GM18502 (cell line): ENCODE measurements at regions not wholly inside any gene's neighbourhood (a gene's known extent, or its start where the extent isn't known, plus 50 kb on each side); places are given as distances from the start of the nearest gene placed in this dataset.
A peak's percentile ranks its signal among the peaks of the same experiment; 100 is the strongest.

Experiments
- ATAC-seq: cut with Tn5 transposase; IDR thresholded peaks from one replicate; pipeline ENCODE4 v1.9.1; 2021; ENCODE audit warnings: mild to moderate bottlenecking; ENCODE audit not compliant: unreplicated experiment, poor library complexity

DNA sequence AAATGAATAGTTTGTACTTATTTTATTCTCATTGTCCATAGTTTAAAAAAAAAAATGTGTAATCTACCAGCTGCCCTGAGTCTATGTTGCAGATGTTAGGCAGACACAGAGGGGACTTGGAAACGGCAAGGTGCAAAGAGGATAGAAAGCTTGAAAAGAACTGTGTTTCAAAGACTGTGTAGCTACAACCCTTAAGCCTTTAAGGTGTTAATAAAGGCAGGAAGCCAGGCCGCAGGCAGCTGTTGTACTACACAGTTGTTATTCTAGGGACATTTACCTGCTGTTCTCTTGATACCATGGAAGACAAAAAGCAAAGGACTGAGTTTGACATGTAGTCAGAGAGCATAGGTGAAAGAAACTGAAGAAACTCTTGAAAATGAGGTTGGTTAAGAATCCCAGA is 440.0 kb downstream of the TUSC7 start:
- ATAC-seq = no peak

DNA sequence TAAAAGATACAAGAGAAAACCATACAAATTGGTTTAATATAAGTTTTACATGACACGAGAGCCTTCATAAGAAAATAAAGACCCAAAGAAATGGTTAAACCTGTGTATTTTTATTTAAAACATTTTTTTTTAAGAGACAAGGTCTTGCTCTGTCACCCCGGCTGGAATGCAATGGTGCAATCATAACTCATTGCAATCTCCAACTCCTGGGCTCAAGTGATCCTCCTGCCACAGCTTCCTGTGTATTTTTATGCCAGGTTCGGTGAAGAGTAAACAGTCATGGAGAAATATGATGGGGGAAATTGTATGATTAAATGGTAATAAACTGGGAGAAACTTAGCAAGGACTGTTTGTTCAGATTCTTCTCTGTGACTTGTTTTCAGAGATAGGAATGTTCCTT is 441.0 kb downstream of the TUSC7 start:
- ATAC-seq = no peak

DNA sequence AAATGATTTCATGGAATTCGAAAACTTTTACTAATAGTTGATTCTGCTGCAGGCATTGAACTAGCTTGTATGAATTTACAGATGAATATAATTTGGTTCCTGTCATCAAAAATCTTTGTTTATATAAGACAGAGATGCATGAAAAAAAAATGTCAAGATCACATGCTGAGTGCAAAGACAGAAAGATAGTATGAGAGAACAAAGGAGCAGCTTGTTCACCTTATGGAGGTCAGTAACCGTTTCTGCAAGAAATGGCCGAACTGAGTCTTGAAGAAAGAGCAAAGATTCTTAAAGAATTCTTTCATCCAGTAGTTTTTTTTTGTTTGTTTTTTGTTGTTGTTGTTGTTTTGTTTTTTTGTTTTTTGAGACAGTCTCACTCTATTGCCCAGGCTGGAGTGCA is 450.6 kb downstream of the TUSC7 start:
- no peak for ATAC-seq

DNA sequence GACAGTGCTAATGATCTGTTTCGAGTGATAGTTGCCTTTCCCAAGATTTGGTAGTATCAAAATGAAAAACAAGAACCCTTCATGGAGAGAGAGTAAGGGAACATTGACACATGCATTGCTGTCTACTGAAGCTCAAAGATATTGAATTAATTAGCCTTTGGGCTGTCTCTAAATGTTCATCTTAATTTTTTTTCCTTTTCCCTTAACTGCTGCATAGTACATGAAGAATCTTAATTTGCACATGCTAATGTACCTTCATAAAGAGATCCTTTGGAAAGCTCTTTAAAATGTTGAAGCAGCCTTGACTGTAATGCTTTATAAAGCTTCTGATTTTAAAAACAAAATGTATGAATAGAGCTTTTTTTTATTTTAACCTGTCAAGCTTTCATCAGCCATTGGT is 452.2 kb downstream of the TUSC7 start:
- no peak for ATAC-seq

DNA sequence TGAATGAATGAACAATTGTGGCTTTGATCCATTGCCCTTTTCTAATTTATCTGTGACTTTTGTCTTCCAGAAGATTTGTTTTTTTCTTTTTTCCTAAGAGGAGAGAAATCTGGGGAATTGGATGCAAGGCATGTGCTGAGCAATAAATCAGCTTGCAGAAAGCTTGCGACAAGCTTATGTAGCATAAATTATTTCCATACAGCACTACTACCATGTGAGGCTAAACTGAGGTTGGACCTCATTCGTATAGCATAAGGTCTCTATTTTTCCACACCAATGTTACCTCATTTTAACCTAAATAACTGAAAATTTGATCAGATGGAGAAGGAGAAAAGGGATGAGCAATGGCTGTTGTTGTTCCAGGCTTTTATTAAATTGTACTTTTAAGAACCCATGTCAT is 455.6 kb downstream of the TUSC7 start:
- no peak for ATAC-seq

DNA sequence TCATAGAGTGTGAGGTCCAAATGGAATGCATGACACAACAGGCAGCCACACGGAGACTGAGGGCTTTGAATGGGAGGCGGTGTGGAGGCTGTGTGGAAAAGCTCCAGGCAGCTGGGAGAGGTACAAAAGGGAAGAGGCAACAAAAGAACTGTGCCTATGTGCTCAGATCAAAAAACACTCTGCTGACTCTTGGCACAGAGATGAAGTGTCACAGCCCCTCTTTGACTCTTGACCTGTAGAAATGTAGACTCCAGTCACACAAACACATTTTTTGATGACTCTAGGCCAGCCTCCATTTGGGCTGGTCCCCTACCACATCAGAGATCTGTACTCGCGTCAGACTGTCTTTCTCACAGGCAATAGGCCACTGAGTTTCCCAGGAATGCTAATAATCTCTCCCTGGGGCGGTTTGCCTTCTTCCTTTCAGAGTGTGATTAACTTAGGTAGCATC is 456.0 kb downstream of the TUSC7 start:
- ATAC-seq = no peak

DNA sequence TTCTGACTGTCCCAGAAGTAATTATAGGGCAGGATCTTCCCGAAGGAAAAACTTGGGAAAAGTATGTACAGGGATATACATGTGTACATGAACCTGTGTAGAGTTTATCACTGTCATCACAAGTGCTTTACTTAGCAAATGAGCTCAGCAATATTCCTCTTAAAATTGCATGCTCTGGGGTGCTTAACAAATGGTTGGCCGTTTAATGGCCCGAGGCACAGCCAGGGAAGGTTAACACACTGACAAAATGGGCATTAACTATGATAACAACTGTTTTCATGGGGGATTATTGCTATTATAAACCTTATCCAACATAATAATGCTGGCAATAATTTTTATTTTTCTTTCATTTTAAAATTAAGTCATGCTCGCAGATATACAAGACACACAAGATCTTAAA is 459.3 kb downstream of the TUSC7 start:
- ATAC-seq = no peak

DNA sequence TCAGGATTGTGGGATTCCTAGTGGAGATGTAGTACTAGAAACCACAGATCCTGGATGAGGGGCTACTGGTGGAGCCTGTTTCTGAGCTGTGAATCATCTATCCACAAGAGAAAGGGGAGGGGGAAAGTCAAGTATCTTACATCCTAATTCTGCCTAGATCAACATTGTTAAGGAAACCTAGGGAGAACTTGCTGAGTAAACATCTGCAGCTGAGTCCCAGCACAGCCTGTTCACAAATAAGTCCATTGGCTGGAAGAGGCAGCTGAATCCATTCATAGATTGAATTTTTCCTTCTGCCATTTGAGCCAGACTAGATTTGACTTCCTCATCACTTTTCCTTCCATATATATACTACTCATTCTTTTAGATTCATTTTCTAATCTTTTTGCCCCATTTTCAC is 460.5 kb downstream of the TUSC7 start:
- no peak for ATAC-seq

DNA sequence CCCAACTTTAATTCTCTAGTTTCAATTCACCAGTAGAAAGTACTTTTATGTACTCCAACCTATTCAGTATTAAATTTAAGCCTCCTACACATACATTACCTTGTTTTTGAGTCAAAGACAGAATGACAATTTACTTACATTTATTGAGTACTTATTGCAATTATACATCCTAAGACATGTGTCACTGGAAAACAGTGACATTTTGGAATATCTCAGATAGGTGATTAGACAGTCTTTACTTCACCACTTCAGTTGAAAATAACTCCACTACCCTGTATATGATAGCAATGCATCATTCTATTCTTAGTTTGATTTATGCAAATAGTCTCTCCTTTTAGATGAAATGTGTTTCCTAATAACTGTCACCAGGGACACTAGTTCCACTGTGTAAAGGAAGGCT is 461.5 kb downstream of the TUSC7 start:
- ATAC-seq = no peak

DNA sequence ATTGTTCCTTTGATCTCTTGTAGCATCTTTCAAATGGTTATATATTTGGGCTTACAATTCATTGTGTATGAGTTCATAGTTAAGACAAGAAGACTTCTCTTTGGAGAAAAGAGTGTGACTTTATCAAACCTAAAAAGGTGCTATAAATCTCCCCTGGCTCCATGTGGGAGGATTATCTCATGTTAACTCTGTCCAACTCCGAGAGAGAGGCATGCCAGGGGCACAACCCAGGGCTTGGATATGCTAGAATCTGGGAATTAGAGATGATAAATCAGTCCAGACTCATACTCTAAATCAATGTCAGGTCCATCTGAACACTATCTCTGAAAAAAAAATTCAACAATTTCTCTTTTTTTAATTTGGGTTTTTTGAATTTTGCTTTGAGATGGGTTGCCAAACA is 462.8 kb downstream of the TUSC7 start:
- ATAC-seq = no peak

DNA sequence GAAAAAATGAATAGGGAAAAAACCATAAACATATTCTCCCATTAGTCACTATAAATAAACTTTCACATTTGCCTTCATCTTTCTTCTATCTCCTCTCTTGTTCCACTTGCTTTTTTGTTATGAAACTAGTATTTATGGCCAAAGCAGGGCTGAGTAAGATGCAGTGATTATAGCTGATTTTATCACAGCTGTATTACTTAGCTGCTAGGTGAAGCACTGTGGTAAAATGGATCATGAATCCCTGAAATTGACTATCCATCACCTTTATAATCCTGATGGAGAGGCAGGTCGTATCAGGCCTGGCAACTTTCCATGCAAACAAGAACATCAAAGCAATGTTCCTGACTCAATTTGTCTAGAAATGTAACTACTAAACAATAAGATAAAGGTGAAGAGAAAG is 471.6 kb downstream of the TUSC7 start:
- ATAC-seq = no peak

DNA sequence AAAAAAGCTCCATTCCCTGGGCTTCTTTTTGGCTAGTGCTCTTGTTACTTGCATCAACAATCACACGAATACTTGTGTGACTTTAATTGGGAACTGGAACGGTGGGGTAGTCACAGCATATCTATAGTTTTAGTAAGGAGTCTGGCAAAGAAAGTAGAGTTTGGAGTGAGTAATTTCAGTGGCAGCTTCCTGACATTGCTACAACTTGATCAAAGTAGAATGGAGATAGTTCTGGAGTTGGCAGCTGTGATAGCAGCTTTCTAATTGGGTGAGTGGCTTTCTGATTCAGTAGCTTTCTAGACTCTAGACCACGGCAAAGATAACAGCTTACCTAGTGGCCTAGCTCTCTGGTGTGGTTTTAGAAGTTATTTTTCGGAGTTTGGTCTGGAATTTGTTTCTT is 475.0 kb downstream of the TUSC7 start:
- no peak for ATAC-seq

DNA sequence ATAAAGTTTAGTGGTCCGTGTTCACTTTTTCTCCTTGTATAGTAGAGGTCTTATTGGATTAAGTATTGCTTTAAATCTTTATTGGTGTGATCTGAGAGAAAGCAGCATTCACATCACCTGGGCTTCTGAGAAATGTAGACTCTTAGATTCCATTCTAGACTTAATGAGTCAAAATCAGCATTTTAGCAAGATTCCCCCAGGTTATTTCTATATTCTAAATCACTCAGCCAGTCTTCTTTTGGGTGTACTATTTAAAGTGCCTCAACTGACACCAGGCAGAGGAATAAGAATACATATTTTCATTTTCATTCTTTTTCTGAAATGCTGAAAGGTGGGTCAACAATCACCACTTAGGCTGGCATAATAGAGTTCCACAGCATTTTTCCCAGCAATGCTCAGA is 481.7 kb downstream of the TUSC7 start:
- peak; percentile 39 for ATAC-seq

DNA sequence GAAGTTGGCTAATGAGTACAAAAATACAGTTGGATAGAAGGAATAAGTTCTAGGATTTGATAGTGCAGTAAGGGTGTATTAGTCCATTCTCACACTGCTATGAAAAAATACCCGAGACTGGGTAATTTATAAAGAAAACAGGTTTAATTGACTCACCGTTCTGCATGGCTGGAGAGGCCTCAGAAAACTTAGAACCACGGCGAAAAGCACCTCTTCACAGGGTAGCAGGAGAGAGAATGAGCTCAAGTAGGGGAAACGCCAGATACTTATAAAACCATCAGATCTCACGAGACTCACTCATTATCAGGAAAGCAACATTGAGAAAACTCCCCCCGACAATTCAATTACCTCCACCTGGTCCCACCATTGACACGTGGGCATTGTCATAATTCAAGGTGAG is 483.3 kb downstream of the TUSC7 start:
- ATAC-seq = peak; percentile 62

DNA sequence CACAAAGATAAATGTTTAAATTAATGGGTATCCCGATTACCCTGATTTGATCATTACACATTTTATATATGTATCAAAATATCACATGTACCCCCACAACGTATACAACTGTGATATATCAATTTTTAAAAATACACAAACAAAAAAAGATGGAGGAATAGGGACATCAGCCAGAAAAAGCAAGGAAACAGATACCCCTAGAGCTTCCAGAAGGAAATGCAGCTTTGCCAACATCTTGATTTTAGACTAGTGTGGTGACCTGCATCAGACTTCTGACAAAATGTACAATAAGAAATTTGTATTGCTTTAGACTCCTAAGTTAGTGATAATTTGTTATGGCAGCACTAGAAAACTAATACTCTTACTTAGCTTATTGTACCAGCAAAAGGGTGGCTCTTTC is 483.8 kb downstream of the TUSC7 start:
- no peak for ATAC-seq

DNA sequence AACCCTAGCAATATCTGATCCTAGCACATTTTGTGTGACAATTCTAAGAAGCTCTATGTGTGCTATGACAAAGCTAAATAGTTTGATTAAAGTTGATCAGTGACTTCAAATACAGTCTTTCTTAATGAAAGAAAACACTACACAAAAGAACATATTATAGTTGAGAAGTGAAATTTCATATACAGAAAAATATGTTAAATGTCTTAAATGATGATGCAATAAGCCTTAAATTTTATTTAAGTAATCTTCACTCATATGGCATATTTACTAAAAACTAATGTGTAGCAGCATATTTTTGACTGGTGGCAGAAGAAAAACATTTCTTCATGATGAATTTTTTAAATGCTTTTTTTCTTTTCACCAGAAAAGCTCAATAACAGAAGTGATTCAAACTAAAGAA is 485.5 kb downstream of the TUSC7 start:
- ATAC-seq = no peak

DNA sequence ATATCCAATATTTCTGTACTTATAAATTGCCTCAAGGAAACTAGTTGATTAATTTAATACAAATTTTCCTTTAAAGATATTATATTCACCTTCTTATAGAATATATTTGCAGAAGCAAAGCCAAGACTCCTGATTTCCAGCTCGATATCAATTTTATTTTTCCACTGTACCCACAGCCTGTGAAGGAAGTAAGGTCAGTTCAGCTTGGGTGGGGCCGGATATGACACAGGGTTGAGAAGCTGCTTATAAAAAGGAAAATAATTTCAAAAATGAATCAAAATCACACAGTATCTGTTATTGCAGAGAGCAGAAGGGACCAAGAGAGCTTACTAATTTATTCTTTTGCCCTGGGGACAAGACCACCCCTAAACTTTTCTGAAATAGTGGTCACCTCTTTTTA is 491.4 kb downstream of the TUSC7 start:
- ATAC-seq = no peak

DNA sequence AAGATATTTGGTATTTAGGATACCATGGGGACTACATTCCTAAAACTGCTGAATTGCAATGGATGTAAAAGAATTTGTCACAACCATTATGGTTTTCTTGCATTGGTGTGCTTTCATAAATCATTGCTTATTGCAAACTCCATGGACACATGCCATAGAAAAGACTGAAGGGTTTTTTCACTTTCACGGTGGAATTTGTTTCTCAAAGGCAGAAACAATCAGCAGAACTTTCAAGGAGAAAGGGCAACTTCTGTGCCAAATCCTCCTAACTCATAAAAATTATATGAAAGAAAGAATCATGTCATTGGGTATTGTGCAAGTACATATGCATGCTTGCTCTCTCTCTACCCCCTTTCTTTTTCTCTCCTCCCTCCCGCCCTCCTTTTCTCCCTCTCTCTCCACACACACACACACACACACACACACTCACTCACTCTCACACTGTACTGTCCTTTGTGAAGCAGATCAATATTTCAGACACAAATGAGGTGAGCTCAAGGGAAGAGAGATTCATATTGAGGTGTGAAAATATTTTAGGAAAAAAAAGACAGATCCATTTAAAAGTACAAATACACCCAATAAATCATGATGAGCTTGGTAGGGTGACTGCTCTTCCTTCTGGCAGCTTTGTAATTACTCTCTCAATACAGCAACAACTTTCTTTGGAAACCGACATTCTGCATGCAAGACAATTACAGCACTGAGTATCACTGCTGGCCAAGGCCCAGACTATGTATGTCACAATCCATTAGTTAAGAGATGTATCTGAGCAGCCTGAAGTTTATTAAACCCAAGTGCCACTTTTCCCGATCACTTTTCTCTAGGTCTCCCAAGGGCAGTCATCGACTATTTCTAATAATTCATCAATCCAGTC is 492.6 kb downstream of the TUSC7 start:
- ATAC-seq = no peak

DNA sequence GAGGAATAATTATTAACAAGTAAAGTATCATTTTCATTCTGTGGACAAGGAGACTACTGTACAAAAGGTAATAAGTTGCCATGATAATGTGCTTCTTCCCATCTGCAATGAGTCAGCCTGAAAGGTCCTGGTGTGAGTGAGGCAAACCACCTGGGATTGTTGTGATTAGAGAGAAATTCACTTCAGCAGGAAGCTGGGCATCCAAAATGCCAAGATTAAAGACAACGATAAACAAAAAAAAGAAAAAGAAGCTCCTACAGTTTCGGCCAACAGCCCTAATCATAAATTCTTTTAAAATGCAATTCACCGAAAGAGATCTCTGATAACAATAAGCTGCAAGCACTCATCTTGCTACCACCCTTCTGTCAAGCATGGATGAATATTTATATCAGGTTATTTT is 507.8 kb downstream of the TUSC7 start:
- no peak for ATAC-seq

DNA sequence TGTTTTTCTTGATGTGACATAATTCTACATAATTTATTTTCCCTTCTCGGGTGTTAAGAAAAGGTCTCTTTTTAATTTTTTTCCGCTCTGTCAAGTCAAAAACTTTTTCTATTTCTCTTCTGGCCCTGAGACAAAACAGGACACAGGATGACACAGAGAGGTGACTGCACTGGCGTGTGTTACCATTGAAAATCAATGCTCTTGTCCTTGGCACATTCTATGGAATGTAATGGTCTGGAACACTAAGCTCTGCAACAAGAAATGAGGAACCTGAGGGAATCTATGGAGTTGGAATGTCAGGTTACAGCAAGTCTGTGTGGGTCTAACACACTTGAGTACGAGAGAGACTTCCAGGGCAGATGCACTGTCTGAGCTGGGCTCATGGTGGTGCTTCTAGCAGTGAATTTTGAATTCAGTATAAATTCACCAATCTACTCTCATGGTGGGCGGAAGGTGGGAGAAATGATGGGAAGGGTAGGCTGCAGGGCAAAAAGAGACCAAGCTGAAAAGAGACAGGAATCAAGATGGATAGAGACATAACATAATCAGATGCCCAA is 508.3 kb downstream of the TUSC7 start:
- ATAC-seq = no peak

DNA sequence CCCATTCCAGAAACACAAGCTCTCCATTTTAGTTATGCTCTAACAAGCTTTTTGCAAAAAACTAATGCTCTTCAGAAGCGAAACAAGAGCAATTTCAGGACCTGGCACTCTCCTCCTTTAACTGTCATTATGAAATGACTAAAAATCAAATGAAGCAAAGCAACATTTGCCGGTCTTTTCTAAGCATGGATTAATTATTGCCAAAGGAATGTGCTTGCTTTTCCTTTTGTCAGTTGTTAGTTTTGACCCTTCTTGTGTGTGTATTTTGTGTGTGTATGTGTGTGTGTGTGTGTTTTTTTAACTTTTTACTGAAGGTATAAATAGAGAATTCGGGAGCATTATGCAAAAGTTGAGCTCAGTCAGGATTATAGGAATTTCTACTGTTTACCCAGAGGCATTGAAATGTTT is 509.1 kb downstream of the TUSC7 start:
- ATAC-seq = no peak

DNA sequence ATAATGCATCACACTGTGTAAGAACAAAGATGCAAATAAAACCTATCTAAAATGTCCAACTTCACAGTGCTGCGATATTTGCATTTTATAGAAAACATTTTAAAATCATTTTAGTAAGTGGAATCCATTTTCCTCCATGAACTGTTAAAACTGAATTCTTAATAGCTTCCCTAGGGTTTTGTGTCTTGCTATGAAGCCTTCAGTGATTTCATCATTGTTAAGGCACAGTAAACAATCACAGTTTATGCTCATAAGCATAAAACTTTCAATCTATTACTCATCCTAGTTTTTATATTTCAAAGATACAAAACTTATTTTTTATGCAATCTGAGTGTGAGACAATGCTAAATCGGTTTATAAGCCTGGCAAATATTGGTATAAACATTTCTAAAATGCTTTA is 509.7 kb downstream of the TUSC7 start:
- ATAC-seq = no peak
